ENCODE measurements at regions not wholly inside any gene's neighbourhood (a gene's known extent, or its start where the extent isn't known, plus 50 kb on each side); places are given as distances from the start of the nearest gene placed in this dataset.

DNA sequence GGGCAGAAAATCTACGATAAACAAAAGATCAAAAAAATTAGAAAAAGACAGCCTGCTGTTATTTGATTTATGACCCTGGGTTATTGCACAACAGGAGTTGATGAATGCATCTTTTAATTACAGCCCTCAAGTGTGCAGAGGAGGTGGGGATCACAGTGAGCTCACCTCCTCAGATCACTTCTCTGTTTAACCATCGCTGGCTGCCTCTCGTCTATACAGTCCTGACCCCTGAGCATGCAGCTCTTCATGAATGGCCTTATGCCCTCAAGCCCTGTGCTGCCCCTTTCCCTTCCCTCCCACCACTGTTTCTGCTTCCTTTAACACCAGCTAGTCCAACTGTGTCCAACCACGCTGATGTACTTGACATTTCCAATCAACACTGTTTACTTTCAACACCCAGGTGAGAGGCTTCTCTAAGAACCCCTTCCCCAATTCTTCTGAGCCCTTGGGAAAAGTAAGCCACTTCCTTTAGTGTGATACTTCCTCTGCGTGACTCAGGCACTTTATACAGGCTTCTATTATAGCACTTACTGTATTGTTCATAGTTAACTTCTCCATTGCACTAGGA, 60.6 kb upstream of the RIPOR2 start:
- TF ChIP-seq EZH2phosphoT487 (IDR thresholded peaks at IDR 0.05) (no peak), EZH2 (IDR thresholded peaks at IDR 0.05) (no peak)
- TF ChIP-seq, protein P1, sequence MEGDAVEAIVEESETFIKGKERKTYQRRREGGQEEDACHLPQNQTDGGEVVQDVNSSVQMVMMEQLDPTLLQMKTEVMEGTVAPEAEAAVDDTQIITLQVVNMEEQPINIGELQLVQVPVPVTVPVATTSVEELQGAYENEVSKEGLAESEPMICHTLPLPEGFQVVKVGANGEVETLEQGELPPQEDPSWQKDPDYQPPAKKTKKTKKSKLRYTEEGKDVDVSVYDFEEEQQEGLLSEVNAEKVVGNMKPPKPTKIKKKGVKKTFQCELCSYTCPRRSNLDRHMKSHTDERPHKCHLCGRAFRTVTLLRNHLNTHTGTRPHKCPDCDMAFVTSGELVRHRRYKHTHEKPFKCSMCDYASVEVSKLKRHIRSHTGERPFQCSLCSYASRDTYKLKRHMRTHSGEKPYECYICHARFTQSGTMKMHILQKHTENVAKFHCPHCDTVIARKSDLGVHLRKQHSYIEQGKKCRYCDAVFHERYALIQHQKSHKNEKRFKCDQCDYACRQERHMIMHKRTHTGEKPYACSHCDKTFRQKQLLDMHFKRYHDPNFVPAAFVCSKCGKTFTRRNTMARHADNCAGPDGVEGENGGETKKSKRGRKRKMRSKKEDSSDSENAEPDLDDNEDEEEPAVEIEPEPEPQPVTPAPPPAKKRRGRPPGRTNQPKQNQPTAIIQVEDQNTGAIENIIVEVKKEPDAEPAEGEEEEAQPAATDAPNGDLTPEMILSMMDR (IDR thresholded peaks at IDR 0.05) = no peak

Measured in neural progenitor cell (in vitro differentiated cells).